ENCODE measurements at regions not wholly inside any gene's neighbourhood (a gene's known extent, or its start where the extent isn't known, plus 50 kb on each side); places are given as distances from the start of the nearest gene placed in this dataset.

DNA sequence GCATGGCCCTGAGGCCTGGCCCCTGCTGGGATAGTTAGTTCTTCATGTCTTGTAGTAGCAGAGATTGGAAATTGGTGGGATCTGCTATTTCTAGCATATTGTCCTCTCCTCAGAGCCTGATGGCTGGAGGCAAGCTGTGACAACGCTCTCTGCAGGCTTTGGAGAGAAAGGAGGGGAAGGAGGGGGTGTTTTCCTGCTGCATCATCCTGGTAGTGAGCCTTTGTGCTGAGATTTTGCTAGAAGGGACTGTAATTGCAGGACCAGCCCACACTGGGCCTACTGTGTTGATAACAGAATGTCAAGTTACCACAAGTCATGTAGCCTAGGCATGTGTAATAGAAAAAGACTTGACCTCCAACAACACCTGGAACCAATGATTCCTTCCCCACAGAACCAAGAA, 351.0 kb downstream of the SIPA1L2 start:
- no peak for TF ChIP-seq POLR2A (IDR thresholded peaks at IDR 0.05)
- TF ChIP-seq POLR2AphosphoS5 (IDR thresholded peaks at IDR 0.05), result no peak
